ENCODE measurements at regions not wholly inside any gene's neighbourhood (a gene's known extent, or its start where the extent isn't known, plus 50 kb on each side); places are given as distances from the start of the nearest gene placed in this dataset.
"Not testable (repeated sequence)": the region's sequence is repeated elsewhere in the genome, so short reads cannot be mapped to it uniquely, and the experiment has no call there.

- TF ChIP-seq, protein P1, sequence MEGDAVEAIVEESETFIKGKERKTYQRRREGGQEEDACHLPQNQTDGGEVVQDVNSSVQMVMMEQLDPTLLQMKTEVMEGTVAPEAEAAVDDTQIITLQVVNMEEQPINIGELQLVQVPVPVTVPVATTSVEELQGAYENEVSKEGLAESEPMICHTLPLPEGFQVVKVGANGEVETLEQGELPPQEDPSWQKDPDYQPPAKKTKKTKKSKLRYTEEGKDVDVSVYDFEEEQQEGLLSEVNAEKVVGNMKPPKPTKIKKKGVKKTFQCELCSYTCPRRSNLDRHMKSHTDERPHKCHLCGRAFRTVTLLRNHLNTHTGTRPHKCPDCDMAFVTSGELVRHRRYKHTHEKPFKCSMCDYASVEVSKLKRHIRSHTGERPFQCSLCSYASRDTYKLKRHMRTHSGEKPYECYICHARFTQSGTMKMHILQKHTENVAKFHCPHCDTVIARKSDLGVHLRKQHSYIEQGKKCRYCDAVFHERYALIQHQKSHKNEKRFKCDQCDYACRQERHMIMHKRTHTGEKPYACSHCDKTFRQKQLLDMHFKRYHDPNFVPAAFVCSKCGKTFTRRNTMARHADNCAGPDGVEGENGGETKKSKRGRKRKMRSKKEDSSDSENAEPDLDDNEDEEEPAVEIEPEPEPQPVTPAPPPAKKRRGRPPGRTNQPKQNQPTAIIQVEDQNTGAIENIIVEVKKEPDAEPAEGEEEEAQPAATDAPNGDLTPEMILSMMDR (IDR thresholded peaks at IDR 0.05 in 8 of 11, conservative IDR thresholded peaks at IDR 0.05 in 3 of 11), result no peak
- no peak for TF ChIP-seq POLR2AphosphoS5 (IDR thresholded peaks at IDR 0.05)
- TF ChIP-seq POLR2A (IDR thresholded peaks at IDR 0.05), result no peak
- Histone ChIP-seq H3K4me3 (peak overlapping the region in 1 of 8 donors; percentile 60), H3K4me1 (peaks cover 0 to 18% (median 10%) of the 10 kb centered on the region in 6 donors), H3K27me3 (replicated peaks in 1 of 7) (no peaks in the 10 kb centered on the region), H3K27ac (no peak overlapping the region), H3K36me3 (no peaks in the 10 kb centered on the region), H3K9me3 (no peaks in the 10 kb centered on the region)
- DNase-seq, result no peak
- WGBS, 5 donors, result 39 to 66% (median 58%) methylated on average over 2 of the region's 2 CpGs
- intact Hi-C loops (cut with DNase I; ENCODE audit: low total_unique reads), result no loop called here
Measured at GRCh38 chr4:14169460-14169859, 541.9 kb upstream of the BOD1L1 start.

GRCh38 chr4:14169940-14170339 is 542.4 kb upstream of the BOD1L1 start:
- 83 to 90% (median 86%) methylated on average over 6 of the region's 6 CpGs for WGBS, 5 donors
- DNase-seq; intact Hi-C loops (cut with DNase I; ENCODE audit: low total_unique reads): not testable (repeated sequence)

GRCh38 chr4:14176613-14177012 is 549.1 kb upstream of the BOD1L1 start:
- 85 to 97% (median 94%) methylated on average over 3 of the region's 3 CpGs for WGBS, 5 donors
- intact Hi-C loops (cut with DNase I; ENCODE audit: low total_unique reads), result no loop called here
- DNase-seq, result no peak
- Histone ChIP-seq H3K9me3 (no peaks in the 10 kb centered on the region), H3K4me3 (no peak overlapping the region), H3K4me1 (peaks cover 3 to 49% (median 37%) of the 10 kb centered on the region in 6 donors), H3K27me3 (replicated peaks in 1 of 7) (no peaks in the 10 kb centered on the region), H3K36me3 (no peaks in the 10 kb centered on the region), H3K27ac (peak overlapping the region in 4 of 8 donors; percentile 57 to 83 (median 74))
- TF ChIP-seq, protein P1 (IDR thresholded peaks at IDR 0.05 in 8 of 11, conservative IDR thresholded peaks at IDR 0.05 in 3 of 11), result no peak
- no peak for TF ChIP-seq POLR2A (IDR thresholded peaks at IDR 0.05)
- no peak for TF ChIP-seq POLR2AphosphoS5 (IDR thresholded peaks at IDR 0.05)

More at GRCh38 chr4:14169940-14170339, 542.4 kb upstream of the BOD1L1 start:
- H3K27ac ChIP-seq; H3K27me3 ChIP-seq (replicated peaks in 1 of 7); H3K4me3 ChIP-seq; H3K9me3 ChIP-seq; H3K36me3 ChIP-seq: not testable (repeated sequence)
- H3K4me1 ChIP-seq, result peaks cover 0 to 18% (median 10%) of the 10 kb centered on the region in 6 donors

- peak overlapping the region in 7 of 8 donors; percentile 27 to 83 (median 58) for H3K27ac ChIP-seq
- peaks cover 3 to 61% (median 38%) of the 10 kb centered on the region in 6 donors for H3K4me1 ChIP-seq
- H3K27me3 ChIP-seq (replicated peaks in 1 of 7), result no peaks in the 10 kb centered on the region
- TF ChIP-seq POLR2A (IDR thresholded peaks at IDR 0.05), result no peak
- TF ChIP-seq, protein P1 (IDR thresholded peaks at IDR 0.05 in 8 of 11, conservative IDR thresholded peaks at IDR 0.05 in 3 of 11), result no peak
- no peak for TF ChIP-seq POLR2AphosphoS5 (IDR thresholded peaks at IDR 0.05)
- no peaks in the 10 kb centered on the region for H3K36me3 ChIP-seq
- intact Hi-C loops (cut with DNase I; ENCODE audit: low total_unique reads), result no loop called here
- DNase-seq, result no peak
- 51 to 78% (median 74%) methylated on average over 3 of the region's 3 CpGs for WGBS, 5 donors
- no peaks in the 10 kb centered on the region for H3K9me3 ChIP-seq
- H3K4me3 ChIP-seq, result peak overlapping the region in 1 of 8 donors; percentile 21
Measured at GRCh38 chr4:14177987-14178386, 550.5 kb upstream of the BOD1L1 start.

DNA sequence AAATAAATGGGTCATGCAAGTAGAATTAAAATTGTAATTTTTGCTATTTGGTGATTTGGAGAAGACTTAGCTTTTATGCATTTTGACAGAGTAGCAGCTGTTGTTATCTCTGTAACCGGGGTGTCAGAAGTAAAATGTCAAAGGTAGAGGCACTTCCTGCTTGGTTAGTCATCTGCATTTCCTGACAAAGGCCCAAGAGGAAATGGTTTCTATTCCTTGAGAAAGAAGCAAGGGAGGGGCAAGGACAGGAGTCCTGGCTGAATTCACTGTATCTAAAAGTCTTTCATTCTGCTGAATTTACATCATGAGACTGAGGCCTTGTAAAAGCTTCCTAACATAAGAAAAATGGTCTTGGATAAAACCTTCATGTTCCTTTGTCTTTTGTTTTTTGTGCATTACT is 550.9 kb upstream of the BOD1L1 start:
- H3K9me3 ChIP-seq, result no peaks in the 10 kb centered on the region
- peaks cover 3 to 62% (median 38%) of the 10 kb centered on the region in 6 donors for H3K4me1 ChIP-seq
- no peak for DNase-seq
- 0 to 3% (median 2%) methylated on average over 1 of the region's 1 CpG for whole genome bisulfite sequencing, 5 donors
- TF ChIP-seq POLR2A (IDR thresholded peaks at IDR 0.05) (no peak), POLR2AphosphoS5 (IDR thresholded peaks at IDR 0.05) (no peak)
- TF ChIP-seq, protein P1 (IDR thresholded peaks at IDR 0.05 in 8 of 11, conservative IDR thresholded peaks at IDR 0.05 in 3 of 11), result no peak
- no peaks in the 10 kb centered on the region for H3K36me3 ChIP-seq
- peak overlapping the region in 1 of 8 donors; percentile 21 for H3K4me3 ChIP-seq
- intact Hi-C loops (cut with DNase I; ENCODE audit: low total_unique reads), result no loop called here
- H3K27me3 ChIP-seq (replicated peaks in 1 of 7), result no peaks in the 10 kb centered on the region
- peak overlapping the region in 7 of 8 donors; percentile 26 to 83 (median 58) for H3K27ac ChIP-seq

Measured in spleen (tissue), 11 donors.